GM12891 (cell line): ENCODE measurements at regions not wholly inside any gene's neighbourhood (a gene's known extent, or its start where the extent isn't known, plus 50 kb on each side); places are given as distances from the start of the nearest gene placed in this dataset.

Experiments
- PAX5 ChIP-seq: IDR thresholded peaks from 2 replicates; pipeline ENCODE4 v1.6.1; 2011; ENCODE audit warnings: low read length, moderate library complexity, mild to moderate bottlenecking; ENCODE audit not compliant: insufficient read depth, severe bottlenecking
- POLR2A ChIP-seq: IDR thresholded peaks from 2 replicates; pipeline ENCODE4 v1.6.1; 2011; ENCODE audit warnings: low read depth, low read length, control low read depth
- POLR2AphosphoS5 ChIP-seq: IDR thresholded peaks from 2 replicates; pipeline ENCODE4 v1.6.1; 2011; ENCODE audit warnings: low read depth, low read length, control low read depth
- POU2F2 ChIP-seq: IDR thresholded peaks from 2 replicates; pipeline ENCODE4 v1.6.1; 2011; ENCODE audit warnings: low read depth, mild to moderate bottlenecking, control low read depth, low read length, moderate library complexity
- SPI1 ChIP-seq: IDR thresholded peaks from 2 replicates; pipeline ENCODE4 v1.6.1; 2011; ENCODE audit warnings: low read depth, low read length, control low read depth
- TAF1 ChIP-seq: IDR thresholded peaks from 2 replicates; pipeline ENCODE4 v1.6.1; 2011; ENCODE audit warnings: low read depth, low read length, control low read depth

DNA sequence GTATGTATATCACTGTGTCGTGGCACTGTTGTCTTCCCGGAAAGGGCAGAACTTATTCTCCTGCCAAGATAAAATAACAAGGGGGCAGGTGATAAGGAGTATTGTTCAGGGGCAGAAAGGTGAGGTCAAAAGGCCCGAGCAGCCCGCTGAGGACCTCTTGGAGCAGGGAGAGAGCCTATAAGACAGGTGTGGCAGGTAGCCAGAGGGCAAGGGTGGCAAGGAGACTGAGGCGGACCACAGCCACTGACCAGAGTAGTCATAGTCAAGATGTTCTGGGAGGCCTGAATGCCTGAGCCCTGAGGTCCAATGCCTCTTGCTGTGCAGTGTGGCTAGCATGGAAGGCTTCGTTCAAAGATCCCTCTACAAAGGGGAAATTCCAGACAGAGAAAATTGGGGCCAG is 172.3 kb upstream of the CHRNA7 start:
- no peak for TF ChIP-seq POLR2AphosphoS5
- no peak for TF ChIP-seq POLR2A
- no peak for TF ChIP-seq SPI1
- TF ChIP-seq TAF1 = no peak
- no peak for TF ChIP-seq POU2F2
- no peak for TF ChIP-seq PAX5
